HG02588 (cell line): ENCODE measurements at regions not wholly inside any gene's neighbourhood (a gene's known extent, or its start where the extent isn't known, plus 50 kb on each side); places are given as distances from the start of the nearest gene placed in this dataset.
"Not testable (repeated sequence)": the region's sequence is repeated elsewhere in the genome, so short reads cannot be mapped to it uniquely, and the experiment has no call there.

Source experiments
- ATAC-seq: cut with Tn5 transposase; IDR thresholded peaks from one replicate; pipeline ENCODE4 v1.9.1; 2021; ENCODE audit warnings: mild to moderate bottlenecking, moderate library complexity; ENCODE audit not compliant: unreplicated experiment

GRCh38 chr5:107017616-107018015 lies 653.1 kb downstream of the EFNA5 start:
- ATAC-seq, result no peak

- ATAC-seq, result no peak
These were observed 658.4 kb downstream of the EFNA5 start for GRCh38 chr5:107012371-107012770.

- ATAC-seq, result no peak
These were observed 659.1 kb downstream of the EFNA5 start for GRCh38 chr5:107011605-107012004.

- ATAC-seq, result no peak
These were observed 660.7 kb downstream of the EFNA5 start for GRCh38 chr5:107010060-107010459.

- no peak for ATAC-seq
These were observed 665.1 kb downstream of the EFNA5 start for GRCh38 chr5:107005653-107006052.

GRCh38 chr5:107005161-107005560 lies 665.6 kb downstream of the EFNA5 start:
- no peak for ATAC-seq

GRCh38 chr5:107002115-107002514 lies 668.6 kb downstream of the EFNA5 start:
- no peak for ATAC-seq

- not testable (repeated sequence) for ATAC-seq
These were observed 671.2 kb downstream of the EFNA5 start for GRCh38 chr5:106999506-106999905.

GRCh38 chr5:106986006-106986405 lies 684.7 kb downstream of the EFNA5 start:
- ATAC-seq, result no peak

GRCh38 chr5:106985174-106985573 lies 685.6 kb downstream of the EFNA5 start:
- ATAC-seq, result no peak

GRCh38 chr5:106979178-106979577 lies 691.6 kb downstream of the EFNA5 start:
- not testable (repeated sequence) for ATAC-seq

GRCh38 chr5:106978582-106979165 lies 692.1 kb downstream of the EFNA5 start:
- not testable (repeated sequence) for ATAC-seq

GRCh38 chr5:106976363-106976762 lies 694.4 kb downstream of the EFNA5 start:
- ATAC-seq, result no peak

- ATAC-seq, result no peak
These were observed 696.5 kb downstream of the EFNA5 start for GRCh38 chr5:106974272-106974671.

- no peak for ATAC-seq
These were observed 703.9 kb downstream of the EFNA5 start for GRCh38 chr5:106966686-106967315.

- no peak for ATAC-seq
These were observed 706.6 kb downstream of the EFNA5 start for GRCh38 chr5:106964132-106964531.

GRCh38 chr5:106963630-106964029 lies 707.1 kb downstream of the EFNA5 start:
- ATAC-seq, result no peak

- no peak for ATAC-seq
These were observed 708.1 kb downstream of the EFNA5 start for GRCh38 chr5:106962464-106963230.

- ATAC-seq, result no peak
These were observed 711.4 kb downstream of the EFNA5 start for GRCh38 chr5:106959387-106959786.

GRCh38 chr5:106957336-106957735 lies 713.4 kb downstream of the EFNA5 start:
- no peak for ATAC-seq

- ATAC-seq, result no peak
These were observed 713.9 kb downstream of the EFNA5 start for GRCh38 chr5:106956886-106957285.

GRCh38 chr5:106956187-106956586 lies 714.5 kb downstream of the EFNA5 start:
- no peak for ATAC-seq
